AG20443 (cell line): ENCODE measurements at regions not wholly inside any gene's neighbourhood (a gene's known extent, or its start where the extent isn't known, plus 50 kb on each side); places are given as distances from the start of the nearest gene placed in this dataset.

Experiments
- DNase-seq: peaks from one replicate; pipeline ENCODE4 v3.0.0; 2012; ENCODE audit warnings: low spot score, mixed read lengths

- DNase-seq = no peak
These were observed 553.8 kb downstream of the LRRIQ3 start for GRCh38 chr1:73644198-73644597.

- no peak for DNase-seq
These were observed 558.5 kb downstream of the LRRIQ3 start for GRCh38 chr1:73639494-73639893.

- DNase-seq = no peak
These were observed 560.7 kb downstream of the LRRIQ3 start for GRCh38 chr1:73637264-73637663.

GRCh38 chr1:73635021-73635420 is 563.0 kb downstream of the LRRIQ3 start:
- no peak for DNase-seq

GRCh38 chr1:73627723-73628122 is 570.3 kb downstream of the LRRIQ3 start:
- DNase-seq = no peak

- DNase-seq = no peak
These were observed 571.6 kb downstream of the LRRIQ3 start for GRCh38 chr1:73626326-73626725.

- no peak for DNase-seq
These were observed 574.0 kb downstream of the LRRIQ3 start for GRCh38 chr1:73623946-73624345.

- DNase-seq = no peak
These were observed 580.8 kb downstream of the LRRIQ3 start for GRCh38 chr1:73617145-73617544.

- DNase-seq = no peak
These were observed 586.3 kb downstream of the LRRIQ3 start for GRCh38 chr1:73611681-73612080.

- no peak for DNase-seq
These were observed 593.2 kb downstream of the LRRIQ3 start for GRCh38 chr1:73604739-73605138.

GRCh38 chr1:73604211-73604610 is 593.8 kb downstream of the LRRIQ3 start:
- DNase-seq = no peak

- DNase-seq = no peak
These were observed 604.2 kb downstream of the LRRIQ3 start for GRCh38 chr1:73593804-73594203.

- DNase-seq = peak; percentile 18
These were observed 604.6 kb downstream of the LRRIQ3 start for GRCh38 chr1:73593364-73593763.

GRCh38 chr1:73587080-73587479 is 610.9 kb downstream of the LRRIQ3 start:
- DNase-seq = no peak

GRCh38 chr1:73577206-73577605 is 620.8 kb downstream of the LRRIQ3 start:
- no peak for DNase-seq

GRCh38 chr1:73576083-73576482 is 621.9 kb downstream of the LRRIQ3 start:
- no peak for DNase-seq

GRCh38 chr1:73564294-73564693 is 633.7 kb downstream of the LRRIQ3 start:
- no peak for DNase-seq

GRCh38 chr1:73556270-73556669 is 641.7 kb downstream of the LRRIQ3 start:
- DNase-seq = no peak

- DNase-seq = peak; percentile 5
These were observed 660.6 kb downstream of the LRRIQ3 start for GRCh38 chr1:73537400-73537799.

- DNase-seq = no peak
These were observed 680.3 kb downstream of the LRRIQ3 start for GRCh38 chr1:73517603-73518191.

- DNase-seq = no peak
These were observed 681.5 kb downstream of the LRRIQ3 start for GRCh38 chr1:73516451-73516850.

GRCh38 chr1:73511038-73511437 is 686.9 kb downstream of the LRRIQ3 start:
- no peak for DNase-seq

GRCh38 chr1:73500154-73500553 is 697.8 kb downstream of the LRRIQ3 start:
- no peak for DNase-seq

- no peak for DNase-seq
These were observed 698.3 kb downstream of the LRRIQ3 start for GRCh38 chr1:73499671-73500070.

GRCh38 chr1:73491621-73492020 is 706.4 kb downstream of the LRRIQ3 start:
- DNase-seq = no peak
